ENCODE measurements at regions not wholly inside any gene's neighbourhood (a gene's known extent, or its start where the extent isn't known, plus 50 kb on each side); places are given as distances from the start of the nearest gene placed in this dataset.
"Not testable (repeated sequence)": the region's sequence is repeated elsewhere in the genome, so short reads cannot be mapped to it uniquely, and the experiment has no call there.

DNA sequence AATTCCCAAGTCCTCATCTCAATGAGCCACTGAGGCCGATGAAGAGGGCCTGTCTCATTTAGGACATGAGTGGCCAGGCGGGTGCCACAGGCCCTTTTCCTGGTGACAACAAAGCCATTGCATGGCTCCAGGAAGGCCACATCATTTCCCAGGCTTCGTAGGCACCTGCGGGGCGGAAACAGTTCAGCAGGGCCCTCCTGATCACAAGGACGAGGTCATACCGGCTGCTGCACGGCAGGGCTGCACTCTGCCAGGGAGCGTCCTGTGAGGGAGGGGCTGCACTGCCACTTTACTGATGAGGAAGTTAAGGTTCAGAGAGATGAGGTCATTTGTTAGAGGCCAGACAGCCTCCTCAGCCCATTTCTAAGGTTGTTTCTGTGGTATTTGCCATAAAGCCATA lies 781.8 kb downstream of the SPATA31A7 start:
- TF ChIP-seq EZH2 (IDR thresholded peaks at IDR 0.05; ENCODE audit: low read length), result not testable (repeated sequence)
- TF ChIP-seq, protein P1, sequence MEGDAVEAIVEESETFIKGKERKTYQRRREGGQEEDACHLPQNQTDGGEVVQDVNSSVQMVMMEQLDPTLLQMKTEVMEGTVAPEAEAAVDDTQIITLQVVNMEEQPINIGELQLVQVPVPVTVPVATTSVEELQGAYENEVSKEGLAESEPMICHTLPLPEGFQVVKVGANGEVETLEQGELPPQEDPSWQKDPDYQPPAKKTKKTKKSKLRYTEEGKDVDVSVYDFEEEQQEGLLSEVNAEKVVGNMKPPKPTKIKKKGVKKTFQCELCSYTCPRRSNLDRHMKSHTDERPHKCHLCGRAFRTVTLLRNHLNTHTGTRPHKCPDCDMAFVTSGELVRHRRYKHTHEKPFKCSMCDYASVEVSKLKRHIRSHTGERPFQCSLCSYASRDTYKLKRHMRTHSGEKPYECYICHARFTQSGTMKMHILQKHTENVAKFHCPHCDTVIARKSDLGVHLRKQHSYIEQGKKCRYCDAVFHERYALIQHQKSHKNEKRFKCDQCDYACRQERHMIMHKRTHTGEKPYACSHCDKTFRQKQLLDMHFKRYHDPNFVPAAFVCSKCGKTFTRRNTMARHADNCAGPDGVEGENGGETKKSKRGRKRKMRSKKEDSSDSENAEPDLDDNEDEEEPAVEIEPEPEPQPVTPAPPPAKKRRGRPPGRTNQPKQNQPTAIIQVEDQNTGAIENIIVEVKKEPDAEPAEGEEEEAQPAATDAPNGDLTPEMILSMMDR (optimal IDR thresholded peaks at IDR 0.05 in 1 of 3, IDR thresholded peaks at IDR 0.05 in 1 of 3, conservative IDR thresholded peaks at IDR 0.05 in 1 of 3; ENCODE audit: extremely low read depth in 1 of 3, insufficient read depth in 2 of 3, low read length in 3 of 3), result not testable (repeated sequence)
